GM06990 (cell line): ENCODE measurements at regions not wholly inside any gene's neighbourhood (a gene's known extent, or its start where the extent isn't known, plus 50 kb on each side); places are given as distances from the start of the nearest gene placed in this dataset.

Experiments used
- DNase-seq: peaks from one replicate; pipeline ENCODE4 v3.0.0-alpha.2; 2011; ENCODE audit not compliant: insufficient read length; ENCODE audit errors: extremely low read depth
- H3K27me3 ChIP-seq: replicated peaks from 2 replicates; pipeline ENCODE4 v1.6.0; 2011; ENCODE audit warnings: low read length; ENCODE audit not compliant: control insufficient read depth, insufficient read depth
- H3K36me3 ChIP-seq: 2 replicates; pipeline ENCODE4 v1.5.1; 2011; ENCODE audit warnings: low read length; ENCODE audit not compliant: control insufficient read depth, insufficient read depth
- H3K4me3 ChIP-seq: replicated peaks from 2 replicates; pipeline ENCODE4 v1.5.1; 2011; ENCODE audit warnings: low read depth, mild to moderate bottlenecking, control low read depth, low read length
- TF ChIP-seq, protein P1 (sequence below): IDR thresholded peaks from 2 replicates; pipeline ENCODE4 v1.5.1; 2011; ENCODE audit warnings: low read length, control low read depth, mild to moderate bottlenecking, inconsistent platforms; ENCODE audit not compliant: insufficient read depth, poor library complexity, severe bottlenecking

DNA sequence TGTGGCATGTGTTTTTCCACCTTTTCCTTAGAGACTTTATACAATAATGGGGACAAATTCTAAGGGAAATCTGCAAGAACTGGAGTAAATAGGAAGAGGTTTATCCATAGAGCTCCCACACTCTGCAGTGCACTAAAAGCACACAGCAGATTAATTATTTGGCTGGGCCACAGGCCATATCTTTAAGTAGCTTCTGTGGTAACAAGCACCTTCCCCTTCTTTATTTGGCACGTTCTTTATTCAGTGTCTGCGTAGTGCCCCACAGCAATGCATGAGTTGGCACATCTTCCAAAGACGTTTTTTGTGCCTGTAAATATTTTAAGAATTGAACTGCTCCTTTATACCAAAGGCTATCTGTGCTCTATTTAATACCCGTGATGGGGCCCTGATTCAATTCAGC lies 104.9 kb upstream of the MBL2 start:
- Histone ChIP-seq H3K36me3 (no peaks in the 10 kb centered on the region), H3K4me3 (no peak overlapping the region), H3K27me3 (no peaks in the 10 kb centered on the region)
- no peak for DNase-seq
- TF ChIP-seq, protein P1, sequence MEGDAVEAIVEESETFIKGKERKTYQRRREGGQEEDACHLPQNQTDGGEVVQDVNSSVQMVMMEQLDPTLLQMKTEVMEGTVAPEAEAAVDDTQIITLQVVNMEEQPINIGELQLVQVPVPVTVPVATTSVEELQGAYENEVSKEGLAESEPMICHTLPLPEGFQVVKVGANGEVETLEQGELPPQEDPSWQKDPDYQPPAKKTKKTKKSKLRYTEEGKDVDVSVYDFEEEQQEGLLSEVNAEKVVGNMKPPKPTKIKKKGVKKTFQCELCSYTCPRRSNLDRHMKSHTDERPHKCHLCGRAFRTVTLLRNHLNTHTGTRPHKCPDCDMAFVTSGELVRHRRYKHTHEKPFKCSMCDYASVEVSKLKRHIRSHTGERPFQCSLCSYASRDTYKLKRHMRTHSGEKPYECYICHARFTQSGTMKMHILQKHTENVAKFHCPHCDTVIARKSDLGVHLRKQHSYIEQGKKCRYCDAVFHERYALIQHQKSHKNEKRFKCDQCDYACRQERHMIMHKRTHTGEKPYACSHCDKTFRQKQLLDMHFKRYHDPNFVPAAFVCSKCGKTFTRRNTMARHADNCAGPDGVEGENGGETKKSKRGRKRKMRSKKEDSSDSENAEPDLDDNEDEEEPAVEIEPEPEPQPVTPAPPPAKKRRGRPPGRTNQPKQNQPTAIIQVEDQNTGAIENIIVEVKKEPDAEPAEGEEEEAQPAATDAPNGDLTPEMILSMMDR: no peak

DNA sequence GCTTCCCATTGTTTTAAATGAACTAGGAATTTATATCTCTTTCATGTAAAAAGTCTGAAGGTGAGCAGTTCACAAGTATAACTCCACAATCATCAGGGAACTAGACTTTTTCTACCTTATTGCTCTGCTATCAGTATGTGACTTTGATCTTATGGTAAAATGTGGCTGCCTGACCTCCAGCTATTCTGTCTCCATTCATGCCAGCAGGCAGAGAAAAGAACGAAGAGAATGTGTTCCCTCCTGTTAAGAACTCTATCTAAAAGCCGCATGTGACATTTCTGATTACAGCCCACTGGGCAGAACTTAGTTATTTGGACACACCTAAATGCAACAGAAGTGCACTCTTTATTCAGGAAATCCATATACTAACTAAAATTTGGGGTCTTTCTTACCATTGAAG lies 102.8 kb upstream of the MBL2 start:
- DNase-seq: no peak
- Histone ChIP-seq H3K36me3 (no peaks in the 10 kb centered on the region), H3K27me3 (no peaks in the 10 kb centered on the region), H3K4me3 (no peak overlapping the region)
- TF ChIP-seq, protein P1: no peak

DNA sequence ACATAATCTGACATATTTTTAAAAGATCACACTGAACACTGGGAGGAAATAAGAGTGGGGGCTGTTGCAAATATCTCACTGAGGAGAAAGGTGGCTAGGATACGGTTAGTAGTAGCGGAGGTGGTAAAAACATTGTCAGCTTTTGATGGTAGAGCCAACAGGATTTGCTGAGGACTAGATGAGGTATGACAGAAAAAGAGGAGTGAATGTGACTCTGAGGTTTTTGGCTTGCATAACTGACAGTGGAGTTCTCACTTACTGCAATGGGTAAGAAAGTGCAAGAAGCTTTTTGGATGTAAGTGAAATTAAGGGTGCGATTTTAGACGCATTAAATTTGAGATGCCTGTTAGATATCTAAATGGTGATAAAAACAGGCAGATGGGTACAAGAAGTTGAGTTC lies 102.0 kb upstream of the MBL2 start:
- no peak overlapping the region for H3K4me3 ChIP-seq
- no peaks in the 10 kb centered on the region for H3K36me3 ChIP-seq
- no peak for DNase-seq
- TF ChIP-seq, protein P1: no peak
- H3K27me3 ChIP-seq: no peaks in the 10 kb centered on the region

DNA sequence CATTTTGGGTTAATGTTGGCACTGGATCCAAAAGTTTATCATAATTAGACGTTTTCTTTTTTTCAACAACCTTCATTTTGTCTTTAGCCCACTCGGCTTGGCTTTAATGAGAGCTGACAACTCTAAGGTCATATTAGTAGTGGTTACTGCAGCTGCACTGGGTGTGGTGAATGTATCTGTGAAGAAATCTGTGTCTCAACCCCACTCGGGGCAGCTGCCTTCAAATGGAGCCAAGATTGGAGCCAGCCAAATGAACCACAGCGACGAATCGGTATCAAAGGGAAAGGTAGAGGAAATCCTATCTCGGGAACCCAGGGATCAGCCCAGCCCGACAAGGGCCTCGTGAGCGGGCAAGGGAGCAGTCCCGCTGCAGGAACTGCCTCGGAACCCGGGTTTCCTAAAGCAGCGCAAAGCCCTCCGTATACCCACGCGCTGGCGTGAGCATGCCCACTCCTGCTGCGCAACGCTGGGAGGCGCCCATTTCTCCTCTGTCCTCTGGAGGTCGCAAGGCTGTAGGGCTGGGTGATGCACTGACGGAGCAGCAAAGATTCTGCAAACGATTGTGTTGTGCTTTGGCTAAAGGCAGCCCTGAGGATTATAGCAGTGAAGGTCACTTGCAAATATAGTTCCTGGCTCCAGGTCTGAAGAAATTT lies 98.7 kb upstream of the MBL2 start:
- Histone ChIP-seq H3K36me3 (no peaks in the 10 kb centered on the region), H3K4me3 (no peak overlapping the region), H3K27me3 (no peaks in the 10 kb centered on the region)
- TF ChIP-seq, protein P1: no peak
- no peak for DNase-seq

DNA sequence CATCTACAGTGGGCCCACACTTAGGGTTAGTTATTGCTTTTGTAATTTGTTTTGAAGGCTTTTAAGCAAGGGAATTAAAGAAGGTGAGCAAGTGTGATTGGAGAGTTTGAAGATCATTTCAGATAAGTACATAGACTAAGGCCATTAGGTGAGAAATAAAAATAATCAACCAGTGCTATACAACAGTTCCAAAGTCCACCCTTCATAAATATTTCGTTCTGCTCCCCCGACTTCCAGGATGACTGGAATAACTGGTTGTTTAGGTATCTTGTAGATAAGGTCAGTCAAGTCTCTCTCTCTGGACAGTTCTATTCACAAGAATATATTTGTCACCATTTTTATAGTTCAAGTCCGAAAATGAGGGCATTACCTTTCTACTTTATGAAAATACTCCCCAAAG lies 98.0 kb upstream of the MBL2 start:
- DNase-seq: no peak
- Histone ChIP-seq H3K36me3 (no peaks in the 10 kb centered on the region), H3K4me3 (no peak overlapping the region), H3K27me3 (no peaks in the 10 kb centered on the region)
- TF ChIP-seq, protein P1: no peak

DNA sequence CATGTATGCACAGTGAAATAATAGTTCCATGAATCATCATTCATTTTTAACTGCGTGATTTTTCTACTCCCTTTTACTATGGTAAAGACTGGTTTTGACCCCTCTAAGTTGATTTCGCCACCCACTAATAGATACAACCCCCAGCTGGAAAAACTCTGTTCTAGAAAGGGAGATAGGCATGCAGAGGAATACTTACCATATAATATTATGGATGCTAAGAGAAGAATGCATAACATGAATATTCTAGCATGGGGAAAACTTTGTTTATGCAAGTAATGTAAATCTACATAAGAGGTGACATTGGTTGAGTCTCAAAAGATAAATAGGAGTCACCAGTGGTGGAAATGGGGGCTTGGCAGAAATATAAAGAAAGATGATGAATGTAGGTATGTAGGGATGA lies 97.3 kb upstream of the MBL2 start:
- TF ChIP-seq, protein P1: no peak
- Histone ChIP-seq H3K4me3 (no peak overlapping the region), H3K36me3 (no peaks in the 10 kb centered on the region), H3K27me3 (no peaks in the 10 kb centered on the region)
- no peak for DNase-seq
